Fibroblast of the conjunctiva (primary cell): ENCODE measurements at regions not wholly inside any gene's neighbourhood (a gene's known extent, or its start where the extent isn't known, plus 50 kb on each side); places are given as distances from the start of the nearest gene placed in this dataset.
A peak's percentile ranks its signal among the peaks of the same experiment; 100 is the strongest.

Source experiments
- DNase-seq: peaks from one replicate; pipeline ENCODE4 v3.0.0-alpha.2; 2010; ENCODE audit warnings: low read depth

- DNase-seq = no peak
Observed at GRCh38 chr4:138085736-138086305, 156.3 kb downstream of the SLC7A11 start.

- DNase-seq = no peak
Observed at GRCh38 chr4:138078751-138079520, 163.2 kb downstream of the SLC7A11 start.

GRCh38 chr4:138078253-138078652, 163.9 kb downstream of the SLC7A11 start:
- DNase-seq = no peak

GRCh38 chr4:138076561-138076960, 165.6 kb downstream of the SLC7A11 start:
- no peak for DNase-seq

GRCh38 chr4:138070816-138071215, 171.3 kb downstream of the SLC7A11 start:
- no peak for DNase-seq

- DNase-seq = no peak
Observed at GRCh38 chr4:138063581-138063980, 178.6 kb downstream of the SLC7A11 start.

- no peak for DNase-seq
Observed at GRCh38 chr4:138062929-138063328, 179.2 kb downstream of the SLC7A11 start.

- DNase-seq = no peak
Observed at GRCh38 chr4:138056541-138056940, 185.6 kb downstream of the SLC7A11 start.

GRCh38 chr4:138055890-138056289, 186.3 kb downstream of the SLC7A11 start:
- no peak for DNase-seq

GRCh38 chr4:138053641-138054301, 188.4 kb downstream of the SLC7A11 start:
- peak; percentile 74 for DNase-seq

GRCh38 chr4:138052806-138053632, 189.1 kb downstream of the SLC7A11 start:
- no peak for DNase-seq

- DNase-seq = no peak
Observed at GRCh38 chr4:138051157-138051556, 191.0 kb downstream of the SLC7A11 start.

GRCh38 chr4:138050601-138051000, 191.5 kb downstream of the SLC7A11 start:
- no peak for DNase-seq

GRCh38 chr4:138049355-138049754, 192.8 kb downstream of the SLC7A11 start:
- DNase-seq = no peak

GRCh38 chr4:138047290-138047689, 194.9 kb downstream of the SLC7A11 start:
- DNase-seq = no peak

- no peak for DNase-seq
Observed at GRCh38 chr4:138045036-138045435, 197.1 kb downstream of the SLC7A11 start.

- DNase-seq = no peak
Observed at GRCh38 chr4:138039010-138039409, 203.1 kb downstream of the SLC7A11 start.

- peak; percentile 41 for DNase-seq
Observed at GRCh38 chr4:138037696-138038095, 204.5 kb downstream of the SLC7A11 start.

- DNase-seq = peak; percentile 60
Observed at GRCh38 chr4:138035781-138036258, 206.3 kb downstream of the SLC7A11 start.

- no peak for DNase-seq
Observed at GRCh38 chr4:138034871-138035270, 207.3 kb downstream of the SLC7A11 start.

- DNase-seq = no peak
Observed at GRCh38 chr4:138032222-138032621, 209.9 kb downstream of the SLC7A11 start.

- DNase-seq = no peak
Observed at GRCh38 chr4:138030375-138030774, 211.8 kb downstream of the SLC7A11 start.
